GM12878 (cell line): ENCODE measurements at regions not wholly inside any gene's neighbourhood (a gene's known extent, or its start where the extent isn't known, plus 50 kb on each side); places are given as distances from the start of the nearest gene placed in this dataset.

Experiments used
- ATAC-seq: fragments of 200-7000 bp; cut with Tn5 transposase; 3 replicates; pipeline ENCODE4 v1.9.1; 2020; ENCODE audit warnings: mild to moderate bottlenecking, moderate library complexity
- BruUV-seq: library from RNA; stranded (reverse); fragments of 400-500 nt; replicated peaks from 2 replicates; lab custom pipeline; 2021; lab: Mats Ljungman, UMichigan
- CTCF ChIA-PET: fragments of 300-600 bp; sonication (Branson Sonifier 250); formaldehyde crosslinking; extraction: SDS; loops from one replicate; lab custom pipeline; 2021; ENCODE audit warnings: inconsistent platforms; lab: Yijun Ruan, JAX
- POLR2A ChIA-PET: fragments of 350-600 bp; formaldehyde crosslinking; extraction: SDS; loops from one replicate; lab custom pipeline; 2021; ENCODE audit warnings: inconsistent platforms; lab: Charles Lee
- RAD21 ChIA-PET: fragments of 300-600 bp; sonication (Branson Sonifier 250); formaldehyde crosslinking; loops from one replicate; lab custom pipeline; 2023; ENCODE audit warnings: antibody characterized with exemption; ENCODE audit not compliant: unreplicated experiment; lab: Charles Lee
- SMC1A ChIA-PET: fragments of 300-600 bp; sonication (Branson Sonifier 250); formaldehyde crosslinking; loops from one replicate; lab custom pipeline; 2023; ENCODE audit not compliant: unreplicated experiment, uncharacterized antibody; lab: Charles Lee
- DNase-seq: peaks from one replicate; pipeline ENCODE4 v3.0.0-alpha.2; 2011; ENCODE audit warnings: low read depth, low spot score
- FAIRE-seq: peaks from 3 replicates; lab custom pipeline; 2011; peaks lifted over from hg19 to GRCh38; lab: Jason Lieb, UNC
- H2AFZ ChIP-seq: 2 replicates; pipeline ENCODE4 v1.6.0; 2011; ENCODE audit warnings: low read depth, low read length, control low read depth; ENCODE audit not compliant: control insufficient read depth
- H3K27ac ChIP-seq: 2 replicates; pipeline ENCODE4 v1.5.1; 2011; ENCODE audit warnings: control low read depth; ENCODE audit not compliant: control insufficient read depth, insufficient read depth
- H3K27me3 ChIP-seq, 2 experiments: replicated peaks in 1 of 2; 2 replicates each; pipeline versions ENCODE4 v1.6.0 to v1.6.1; 2011; ENCODE audit warnings: low read length in 1 of 2; ENCODE audit not compliant: control insufficient read depth in 2 of 2, insufficient read depth in 2 of 2
- H3K36me3 ChIP-seq, 2 experiments: 2 replicates each; pipeline ENCODE4 v1.5.1; 2011; ENCODE audit warnings: low read length in 1 of 2; ENCODE audit not compliant: control insufficient read depth in 2 of 2, insufficient read depth in 2 of 2
- H3K4me1 ChIP-seq: 2 replicates; pipeline ENCODE4 v1.6.1; 2011; ENCODE audit warnings: mild to moderate bottlenecking, low read length, moderate library complexity, mixed read lengths; ENCODE audit not compliant: control insufficient read depth, insufficient read depth
- H3K4me2 ChIP-seq: 2 replicates; pipeline ENCODE4 v1.6.0; 2011; ENCODE audit warnings: control low read depth; ENCODE audit not compliant: control insufficient read depth, insufficient read depth
- H3K4me3 ChIP-seq: fragments of 200-600 bp; sonication (generic); 2 replicates; pipeline ENCODE4 v1.5.1; 2016
- H3K79me2 ChIP-seq: 2 replicates; pipeline ENCODE4 v1.6.0; 2011; ENCODE audit warnings: low read length; ENCODE audit not compliant: control insufficient read depth, insufficient read depth
- H3K9ac ChIP-seq: 2 replicates; pipeline ENCODE4 v1.8.0; 2011; ENCODE audit warnings: low read length, control low read depth, mixed read lengths; ENCODE audit not compliant: control insufficient read depth, insufficient read depth
- H3K9me3 ChIP-seq: replicated peaks from 3 replicates; pipeline ENCODE4 v1.5.1; 2011; ENCODE audit warnings: mild to moderate bottlenecking, low read length; ENCODE audit not compliant: control insufficient read depth, insufficient read depth
- H4K20me1 ChIP-seq: 2 replicates; pipeline ENCODE4 v1.6.0; 2011; ENCODE audit not compliant: control insufficient read depth, insufficient read depth
- BHLHE40 ChIP-seq, 2 experiments: fragments of 450-650 bp in 1 of 2; IDR thresholded peaks; 2 replicates each; pipeline ENCODE4 v1.6.1; 2011 to 2017; ENCODE audit warnings: low read depth in 2 of 2, borderline replicate concordance in 1 of 2, improper control_type of control experiment in 1 of 2, low read length in 1 of 2, mild to moderate bottlenecking in 1 of 2
- CBX3 ChIP-seq: fragments of 200-600 bp; sonication (generic); IDR thresholded peaks from 2 replicates; pipeline ENCODE4 v1.6.1; 2016; ENCODE audit warnings: low read depth, borderline replicate concordance
- CBX5 ChIP-seq: sonication (generic); IDR thresholded peaks from 2 replicates; pipeline ENCODE4 v1.6.1; 2016; ENCODE audit warnings: low read depth, moderate library complexity, mild to moderate bottlenecking, inconsistent platforms
- CEBPZ ChIP-seq: fragments of 150-350 bp; IDR thresholded peaks from 2 replicates; pipeline ENCODE4 v1.6.1; 2016; ENCODE audit warnings: low read depth, low read length
- FOS ChIP-seq: IDR thresholded peaks from 3 replicates; pipeline ENCODE4 v1.6.1; 2011; ENCODE audit warnings: borderline replicate concordance; ENCODE audit not compliant: insufficient read length; ENCODE audit errors: extremely low read depth
- JUNB ChIP-seq: IDR thresholded peaks from 2 replicates; pipeline ENCODE4 v1.6.1; 2016; ENCODE audit warnings: antibody characterized with exemption, mild to moderate bottlenecking
- NRF1 ChIP-seq: conservative IDR thresholded peaks from 2 replicates; pipeline ENCODE4 v1.6.1; 2011; ENCODE audit warnings: mild to moderate bottlenecking, low read depth, low read length, improper control_type of control experiment
- RELA ChIP-seq: fragments of 450-650 bp; IDR thresholded peaks from 2 replicates; pipeline ENCODE4 v1.8.0; 2014; ENCODE audit warnings: borderline replicate concordance; ENCODE audit not compliant: partially characterized antibody
- RFX5 ChIP-seq: IDR thresholded peaks from 2 replicates; pipeline ENCODE4 v1.6.1; 2011; ENCODE audit warnings: low read depth, low read length, improper control_type of control experiment
- SIN3A ChIP-seq: IDR thresholded peaks from 2 replicates; pipeline ENCODE4 v1.6.1; 2012; ENCODE audit warnings: low read depth, low read length, improper control_type of control experiment
- SRF ChIP-seq, 2 experiments: IDR thresholded peaks; 2 replicates each; pipeline ENCODE4 v1.6.1; 2011; ENCODE audit warnings: low read depth in 2 of 2, low read length in 2 of 2, mild to moderate bottlenecking in 1 of 2, moderate library complexity in 1 of 2
- SUPT20H ChIP-seq: IDR thresholded peaks from 2 replicates; pipeline ENCODE4 v1.6.1; 2011; ENCODE audit warnings: low read depth, mild to moderate bottlenecking, low read length, moderate library complexity, borderline replicate concordance; ENCODE audit not compliant: control insufficient read depth
- YBX1 ChIP-seq: fragments of 450-650 bp; IDR thresholded peaks from 2 replicates; pipeline ENCODE4 v1.6.1; 2016; ENCODE audit warnings: antibody characterized with exemption
- YY1 ChIP-seq: IDR thresholded peaks from 2 replicates; pipeline ENCODE4 v1.6.1; 2011; ENCODE audit warnings: low read depth, mild to moderate bottlenecking, low read length
- ZNF207 ChIP-seq: fragments of 450-650 bp; IDR thresholded peaks from 2 replicates; pipeline ENCODE4 v1.6.1; 2014; ENCODE audit warnings: antibody characterized with exemption, mild to moderate bottlenecking, borderline replicate concordance
- ZNF622 ChIP-seq: fragments of 450-650 bp; IDR thresholded peaks from 2 replicates; pipeline ENCODE4 v1.6.1; 2017; ENCODE audit warnings: mild to moderate bottlenecking, inconsistent platforms
- WGBS: methylation state at CpG from one replicate; pipeline ENCODE4 v1.1.6; 2016; ENCODE audit warnings: low lambda C conversion rate; ENCODE audit not compliant: insufficient replicate concordance, insufficient coverage; ENCODE audit errors: missing lambda C conversion rate; 5-methylcytosine and 5-hydroxymethylcytosine counted together
- in situ Hi-C: fragments of 300-500 bp; cut with MboI; formaldehyde crosslinking; loops from 9 replicates; pipeline ENCODE4 v1.14.3; 2018; ENCODE audit warnings: mixed read lengths
- intact Hi-C: fragments of 100-400 bp; cut with micrococcal nuclease; formaldehyde crosslinking; loops from one replicate; pipeline ENCODE4 v1.14.2; 2022; ENCODE audit not compliant: unreplicated experiment
- TF ChIP-seq, protein P1 (sequence below): IDR thresholded peaks from 2 replicates; pipeline ENCODE4 v1.6.1; 2012; ENCODE audit warnings: low read depth, low read length, improper control_type of control experiment
- TF ChIP-seq, protein P2 (sequence below): IDR thresholded peaks from 2 replicates; pipeline ENCODE4 v1.6.1; 2011; ENCODE audit warnings: mild to moderate bottlenecking, low read depth, low read length, moderate library complexity; ENCODE audit not compliant: insufficient replicate concordance
- TF ChIP-seq, protein P3 (sequence below): fragments of 450-650 bp; IDR thresholded peaks from 2 replicates; pipeline ENCODE4 v1.6.1; 2014; ENCODE audit warnings: mild to moderate bottlenecking

DNA sequence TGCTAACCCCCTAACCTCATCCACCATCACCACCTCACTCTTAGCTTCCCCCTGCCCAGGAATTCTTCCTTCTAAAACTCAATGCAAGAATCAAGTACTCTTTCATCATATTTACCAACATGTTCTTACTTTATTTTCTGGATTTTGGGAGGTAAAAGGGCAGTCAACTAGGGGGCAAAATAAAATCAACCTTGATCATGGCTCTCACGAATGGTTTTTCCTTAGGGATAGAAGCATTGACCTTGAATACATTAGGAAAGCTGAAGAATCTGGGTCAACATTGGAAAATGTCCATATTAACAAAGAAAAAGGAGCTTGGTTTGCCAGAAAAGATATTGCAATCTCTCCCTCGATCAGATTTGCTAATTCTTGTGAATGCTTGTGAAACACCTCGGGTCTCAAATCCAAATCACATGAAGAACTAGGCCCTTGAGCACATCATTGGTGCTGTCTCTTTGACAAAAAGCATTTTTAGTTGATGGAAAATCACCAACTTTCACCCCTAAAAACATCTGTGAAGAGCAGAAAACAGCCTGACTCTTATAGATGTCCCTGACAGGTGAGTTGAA is 58.9 kb downstream of the ZC3H11B start:
- BruUV-seq, result no TSS peak
- Histone ChIP-seq H3K79me2 (no peaks in the 10 kb centered on the region), H3K27me3 (peaks cover 0 to 2% of the 10 kb centered on the region in 2 experiments; a peak in 2 of 4 replicates), H4K20me1 (no peaks in the 10 kb centered on the region), H2AFZ (no peak overlapping the region), H3K4me2 (no peak overlapping the region), H3K4me3 (no peak overlapping the region), H3K27ac (no peak overlapping the region), H3K9me3 (no peaks in the 10 kb centered on the region), H3K4me1 (no peaks in the 10 kb centered on the region), H3K9ac (no peak overlapping the region), H3K36me3 (no peaks in the 10 kb centered on the region)
- FAIRE-seq, result no peak
- CTCF ChIA-PET, result no interaction called here
- WGBS, result 0% methylated on average over 3 of the region's 3 CpGs
- in situ Hi-C loops (no loop called here), intact Hi-C loops (no loop called here)
- ATAC-seq, result no peak
- POLR2A ChIA-PET, result interaction anchor here (0.6 kb wide), 1 partner anchor 491 kb away, joined by 7 read pairs; no protein-coding TSS in a partner anchor
- SMC1A ChIA-PET, result interaction anchor here (0.9 to 1.0 kb wide), 2 partner anchors 12 to 31 kb away, joined by 3 read pairs; no protein-coding TSS in a partner anchor
- DNase-seq, result no peak
- RAD21 ChIA-PET, result no interaction called here
- TF ChIP-seq ZNF207 (no peak), ZNF622 (no peak), BHLHE40 (IDR thresholded peaks at IDR 0.05; ENCODE audit: borderline replicate concordance in 1 of 2, low read depth in 2 of 2, low read length in 1 of 2) (no peak), CBX3 (no peak), SIN3A (no peak), RFX5 (no peak), SRF (IDR thresholded peaks at IDR 0.05; ENCODE audit: low read depth in 2 of 2, low read length in 2 of 2) (no peak), YY1 (no peak), CBX5 (no peak), YBX1 (no peak), SUPT20H (no peak), RELA (no peak), CEBPZ (no peak), FOS (no peak), JUNB (no peak), NRF1 (no peak)
- TF ChIP-seq, protein P1, sequence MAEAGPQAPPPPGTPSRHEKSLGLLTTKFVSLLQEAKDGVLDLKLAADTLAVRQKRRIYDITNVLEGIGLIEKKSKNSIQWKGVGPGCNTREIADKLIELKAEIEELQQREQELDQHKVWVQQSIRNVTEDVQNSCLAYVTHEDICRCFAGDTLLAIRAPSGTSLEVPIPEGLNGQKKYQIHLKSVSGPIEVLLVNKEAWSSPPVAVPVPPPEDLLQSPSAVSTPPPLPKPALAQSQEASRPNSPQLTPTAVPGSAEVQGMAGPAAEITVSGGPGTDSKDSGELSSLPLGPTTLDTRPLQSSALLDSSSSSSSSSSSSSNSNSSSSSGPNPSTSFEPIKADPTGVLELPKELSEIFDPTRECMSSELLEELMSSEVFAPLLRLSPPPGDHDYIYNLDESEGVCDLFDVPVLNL, result no peak
- TF ChIP-seq, protein P2, sequence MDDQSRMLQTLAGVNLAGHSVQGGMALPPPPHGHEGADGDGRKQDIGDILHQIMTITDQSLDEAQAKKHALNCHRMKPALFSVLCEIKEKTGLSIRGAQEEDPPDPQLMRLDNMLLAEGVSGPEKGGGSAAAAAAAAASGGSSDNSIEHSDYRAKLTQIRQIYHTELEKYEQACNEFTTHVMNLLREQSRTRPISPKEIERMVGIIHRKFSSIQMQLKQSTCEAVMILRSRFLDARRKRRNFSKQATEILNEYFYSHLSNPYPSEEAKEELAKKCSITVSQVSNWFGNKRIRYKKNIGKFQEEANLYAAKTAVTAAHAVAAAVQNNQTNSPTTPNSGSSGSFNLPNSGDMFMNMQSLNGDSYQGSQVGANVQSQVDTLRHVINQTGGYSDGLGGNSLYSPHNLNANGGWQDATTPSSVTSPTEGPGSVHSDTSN, result no peak
- TF ChIP-seq, protein P3, sequence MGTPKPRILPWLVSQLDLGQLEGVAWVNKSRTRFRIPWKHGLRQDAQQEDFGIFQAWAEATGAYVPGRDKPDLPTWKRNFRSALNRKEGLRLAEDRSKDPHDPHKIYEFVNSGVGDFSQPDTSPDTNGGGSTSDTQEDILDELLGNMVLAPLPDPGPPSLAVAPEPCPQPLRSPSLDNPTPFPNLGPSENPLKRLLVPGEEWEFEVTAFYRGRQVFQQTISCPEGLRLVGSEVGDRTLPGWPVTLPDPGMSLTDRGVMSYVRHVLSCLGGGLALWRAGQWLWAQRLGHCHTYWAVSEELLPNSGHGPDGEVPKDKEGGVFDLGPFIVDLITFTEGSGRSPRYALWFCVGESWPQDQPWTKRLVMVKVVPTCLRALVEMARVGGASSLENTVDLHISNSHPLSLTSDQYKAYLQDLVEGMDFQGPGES, result no peak
